HepG2 (cell line): ENCODE measurements at regions not wholly inside any gene's neighbourhood (a gene's known extent, or its start where the extent isn't known, plus 50 kb on each side); places are given as distances from the start of the nearest gene placed in this dataset.

Source experiments
- ATAC-seq: fragments of 200-7000 bp; cut with Tn5 transposase; 3 replicates; pipeline ENCODE4 v1.9.1; 2020; ENCODE audit warnings: mild to moderate bottlenecking, moderate library complexity
- BruUV-seq: library from RNA; stranded (reverse); fragments of 400-500 nt; replicated peaks from 2 replicates; lab custom pipeline; 2021; lab: Mats Ljungman, UMichigan
- CTCF ChIA-PET: fragments of 300-600 bp; formaldehyde crosslinking; extraction: SDS; loops from one replicate; lab custom pipeline; 2021; ENCODE audit warnings: low total read pairs, inconsistent platforms, low intra/inter-chr PET ratio; lab: Yijun Ruan, JAX
- POLR2A ChIA-PET: fragments of 350-600 bp; sonication (Branson Sonifier 250); formaldehyde crosslinking; loops from one replicate; lab custom pipeline; 2020; ENCODE audit warnings: antibody characterized with exemption, inconsistent platforms; lab: Yijun Ruan, JAX
- DNase-seq: peaks from one replicate; pipeline ENCODE4 v3.0.0-alpha.2; 2015; ENCODE audit warnings: low spot score
- FAIRE-seq: peaks from 3 replicates; lab custom pipeline; 2011; peaks lifted over from hg19 to GRCh38; lab: Jason Lieb, UNC
- H2AFZ ChIP-seq: one replicate; pipeline ENCODE4 v1.6.1; 2011; ENCODE audit warnings: low read length, inconsistent platforms
- H3K27ac ChIP-seq: fragments of 300-600 bp; 3 replicates; pipeline ENCODE4 v1.8.0; 2011; ENCODE audit warnings: mixed run types, mild to moderate bottlenecking, mixed read lengths, low read length, inconsistent platforms; ENCODE audit not compliant: insufficient read depth; ENCODE audit errors: extremely low read length
- H3K27me3 ChIP-seq, 2 experiments: fragments of 200-600 bp in 1 of 2; 2 replicates in 1 of 2; 3 replicates in 1 of 2; pipeline versions ENCODE4 v1.6.0 to v1.8.0; 2011; ENCODE audit warnings: low read length in 2 of 2, mild to moderate bottlenecking in 2 of 2, moderate library complexity in 2 of 2, inconsistent platforms in 1 of 2; ENCODE audit not compliant: insufficient read depth in 2 of 2, control insufficient read depth in 1 of 2
- H3K36me3 ChIP-seq, 2 experiments: fragments of 200-600 bp in 1 of 2; replicated peaks in 1 of 2; 2 replicates in 1 of 2; 3 replicates in 1 of 2; pipeline versions ENCODE4 v1.5.1 to v1.8.0; 2011; ENCODE audit warnings: low read length in 2 of 2, inconsistent platforms in 1 of 2; ENCODE audit not compliant: insufficient read depth in 2 of 2, control insufficient read depth in 1 of 2
- H3K4me1 ChIP-seq: 2 replicates; pipeline ENCODE4 v1.5.1; 2012; ENCODE audit warnings: low read length, inconsistent platforms; ENCODE audit not compliant: insufficient read depth
- H3K4me2 ChIP-seq: 2 replicates; pipeline ENCODE4 v1.6.0; 2011; ENCODE audit warnings: low read depth, low read length, inconsistent platforms
- H3K4me3 ChIP-seq, 3 experiments: fragments of 200-600 bp in 1 of 3; sonication (generic), shearing (Covaris generic) in 1 of 3; replicated peaks in 1 of 3; 2 replicates each; pipeline ENCODE4 v1.5.1; 2011 to 2016; ENCODE audit warnings: low read length in 3 of 3, inconsistent platforms in 2 of 3, low read depth in 2 of 3, mild to moderate bottlenecking in 2 of 3, control low read depth in 1 of 3, mixed read lengths in 1 of 3; ENCODE audit not compliant: insufficient read depth in 1 of 3
- H3K79me2 ChIP-seq: one replicate; pipeline ENCODE4 v1.6.1; 2011; ENCODE audit warnings: low read length, inconsistent platforms; ENCODE audit not compliant: insufficient read depth
- H3K9ac ChIP-seq: 2 replicates; pipeline ENCODE4 v1.6.0; 2011; ENCODE audit warnings: mild to moderate bottlenecking, low read depth, low read length, inconsistent platforms; ENCODE audit not compliant: insufficient read depth
- H3K9me3 ChIP-seq: 2 replicates; pipeline ENCODE4 v1.5.1; 2012; ENCODE audit warnings: mild to moderate bottlenecking, low read length
- H4K20me1 ChIP-seq: 2 replicates; pipeline ENCODE4 v1.6.0; 2011; ENCODE audit warnings: inconsistent platforms, mild to moderate bottlenecking, low read length, moderate library complexity; ENCODE audit not compliant: insufficient read depth
- ATF7 ChIP-seq, 2 experiments: fragments of 450-650 bp in 1 of 2; sonication (generic) in 1 of 2; formaldehyde crosslinking in 1 of 2; IDR thresholded peaks; 2 replicates each; pipeline versions ENCODE4 v1.4.0 to v1.6.1; 2016 to 2020; ENCODE audit warnings: antibody characterized with exemption in 1 of 2, mild to moderate bottlenecking in 1 of 2, missing genetic modification reagents in 1 of 2
- CENPT ChIP-seq: sonication (generic); formaldehyde crosslinking; IDR thresholded peaks from 2 replicates; pipeline ENCODE4 v1.8.0; 2022; ENCODE audit warnings: low read depth, mild to moderate bottlenecking, moderate library complexity, missing genetic modification reagents
- GMEB2 ChIP-seq: IDR thresholded peaks from 2 replicates; pipeline ENCODE4 v1.6.1; 2016; ENCODE audit warnings: missing biosample characterization, missing genetic modification reagents, low read depth
- KMT2B ChIP-seq: IDR thresholded peaks from 2 replicates; pipeline ENCODE4 v1.6.1; 2016; ENCODE audit warnings: missing genetic modification reagents, missing compliant biosample characterization
- MAFF ChIP-seq: IDR thresholded peaks from 2 replicates; pipeline ENCODE4 v1.6.1; 2011; ENCODE audit warnings: low read depth, low read length, improper control_type of control experiment
- ZBTB21 ChIP-seq: sonication (generic); formaldehyde crosslinking; IDR thresholded peaks from 2 replicates; pipeline ENCODE4 v1.4.0; 2020; ENCODE audit warnings: missing genetic modification reagents
- WGBS: methylation state at CpG from one replicate; pipeline ENCODE4 v1.1.6; 2017; ENCODE audit warnings: low lambda C conversion rate; 5-methylcytosine and 5-hydroxymethylcytosine counted together
- in situ Hi-C: cut with HindIII; loops from 2 replicates; pipeline ENCODE4 v1.10.0; 2017; ENCODE audit warnings: low pct_unique_long_range_greater_than_20kb; ENCODE audit not compliant: extremely low pct_ligation_motif_present
- intact Hi-C: fragments of 100-400 bp; cut with micrococcal nuclease; formaldehyde crosslinking; loops from one replicate; pipeline ENCODE4 v1.10.0; 2022; ENCODE audit not compliant: unreplicated experiment
- TF ChIP-seq, protein P1 (sequence below): IDR thresholded peaks from 2 replicates; pipeline ENCODE4 v1.6.1; 2016

GRCh38 chr6:63094947-63095346 lies 116.3 kb upstream of the FKBP1C start (continued):
- TF ChIP-seq, protein P1, sequence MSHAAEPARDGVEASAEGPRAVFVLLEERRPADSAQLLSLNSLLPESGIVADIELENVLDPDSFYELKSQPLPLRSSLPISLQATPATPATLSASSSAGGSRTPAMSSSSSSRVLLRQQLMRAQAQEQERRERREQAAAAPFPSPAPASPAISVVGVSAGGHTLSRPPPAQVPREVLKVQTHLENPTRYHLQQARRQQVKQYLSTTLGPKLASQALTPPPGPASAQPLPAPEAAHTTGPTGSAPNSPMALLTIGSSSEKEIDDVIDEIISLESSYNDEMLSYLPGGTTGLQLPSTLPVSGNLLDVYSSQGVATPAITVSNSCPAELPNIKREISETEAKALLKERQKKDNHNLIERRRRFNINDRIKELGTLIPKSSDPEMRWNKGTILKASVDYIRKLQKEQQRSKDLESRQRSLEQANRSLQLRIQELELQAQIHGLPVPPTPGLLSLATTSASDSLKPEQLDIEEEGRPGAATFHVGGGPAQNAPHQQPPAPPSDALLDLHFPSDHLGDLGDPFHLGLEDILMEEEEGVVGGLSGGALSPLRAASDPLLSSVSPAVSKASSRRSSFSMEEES (CRISPR knock-in tag) = no peak
- no peak for TF ChIP-seq MAFF

DNA sequence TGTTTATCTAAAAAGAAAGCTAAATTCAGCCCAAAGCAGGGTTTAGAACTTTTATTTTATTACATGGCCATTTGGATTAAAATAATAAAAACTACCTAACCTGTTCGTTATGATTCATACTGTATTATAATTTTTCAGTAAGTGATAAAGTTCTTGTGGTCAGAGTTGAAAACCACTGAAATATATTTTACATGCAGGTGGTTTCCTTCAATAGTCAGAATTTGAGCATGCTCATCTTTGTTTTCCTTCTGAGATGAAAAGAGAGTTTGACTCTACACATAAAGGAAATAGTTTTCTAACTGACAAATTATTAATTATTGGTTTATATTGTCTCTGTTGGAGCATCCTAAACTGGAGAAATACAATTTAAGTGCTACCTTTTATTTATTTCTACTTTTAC lies 114.0 kb upstream of the FKBP1C start:
- no peaks in the 10 kb centered on the region for H3K9me3 ChIP-seq
- no peaks in the 10 kb centered on the region for H4K20me1 ChIP-seq
- FAIRE-seq = no peak
- 0% methylated on average over 1 of the region's 1 CpG for WGBS
- H3K79me2 ChIP-seq = no peaks in the 10 kb centered on the region
- DNase-seq = no peak
- H3K4me2 ChIP-seq = no peak overlapping the region
- H3K27me3 ChIP-seq = no peaks in the 10 kb centered on the region
- H3K9ac ChIP-seq = no peak overlapping the region
- no peak overlapping the region for H3K4me3 ChIP-seq
- no peak overlapping the region for H2AFZ ChIP-seq
- intact Hi-C loops (no loop called here), in situ Hi-C loops (no loop called here)
- no peak for TF ChIP-seq KMT2B (CRISPR knock-in tag)
- no TSS peak for BruUV-seq
- no peak overlapping the region for H3K27ac ChIP-seq
- no peaks in the 10 kb centered on the region for H3K4me1 ChIP-seq
- no peaks in the 10 kb centered on the region for H3K36me3 ChIP-seq
- ATAC-seq = no peak
- ChIA-PET POLR2A (no interaction called here), CTCF (no interaction called here)

- DNase-seq = no peak
- Histone ChIP-seq H2AFZ (no peak overlapping the region), H3K36me3 (no peaks in the 10 kb centered on the region), H3K9ac (no peak overlapping the region), H4K20me1 (no peaks in the 10 kb centered on the region), H3K79me2 (no peaks in the 10 kb centered on the region), H3K9me3 (no peaks in the 10 kb centered on the region), H3K27ac (no peak overlapping the region), H3K4me2 (no peak overlapping the region), H3K4me3 (no peak overlapping the region), H3K27me3 (no peaks in the 10 kb centered on the region), H3K4me1 (no peaks in the 10 kb centered on the region)
- TF ChIP-seq ZBTB21 (CRISPR knock-in tag) (no peak), ATF7 (IDR thresholded peaks at IDR 0.05) (no peak), ATF7 (CRISPR knock-in tag; IDR thresholded peaks at IDR 0.05) (no peak), CENPT (CRISPR knock-in tag) (no peak), GMEB2 (CRISPR knock-in tag) (no peak)
- FAIRE-seq = no peak
- ChIA-PET CTCF (no interaction called here), POLR2A (no interaction called here)
- WGBS = 53% methylated on average over 4 of the region's 4 CpGs
- intact Hi-C loops (no loop called here), in situ Hi-C loops (no loop called here)
- BruUV-seq = no TSS peak
- no peak for ATAC-seq
Measured at GRCh38 chr6:63098789-63099188, 112.5 kb upstream of the FKBP1C start.
